Neural cell (in vitro differentiated cells): ENCODE measurements at regions not wholly inside any gene's neighbourhood (a gene's known extent, or its start where the extent isn't known, plus 50 kb on each side); places are given as distances from the start of the nearest gene placed in this dataset.

Source experiments
- H2AFZ ChIP-seq: fragments of 200-600, 300-800 bp; sonication (generic), shearing (Covaris generic); 2 replicates; pipeline ENCODE4 v1.6.0; 2014; ENCODE audit warnings: low read depth, mild to moderate bottlenecking, antibody characterized with exemption, low read length, moderate library complexity
- H3F3A ChIP-seq: fragments of 200-600 bp; shearing (Covaris generic); 2 replicates; pipeline ENCODE4 v1.6.1; 2016; ENCODE audit warnings: mild to moderate bottlenecking, moderate library complexity, mixed read lengths, antibody characterized with exemption, low read length; ENCODE audit not compliant: insufficient read depth, poor library complexity, severe bottlenecking
- H3K27ac ChIP-seq: fragments of 200-600, 300-800 bp; sonication (generic), shearing (Covaris generic); 2 replicates; pipeline ENCODE4 v1.5.1; 2014; ENCODE audit warnings: mild to moderate bottlenecking, low read length, moderate library complexity
- H3K27me3 ChIP-seq: fragments of 300-800, 200-600 bp; sonication (generic), shearing (Covaris generic); 2 replicates; pipeline ENCODE4 v1.6.0; 2014; ENCODE audit warnings: mild to moderate bottlenecking, low read depth, low read length, moderate library complexity; ENCODE audit not compliant: insufficient read depth
- H3K36me3 ChIP-seq: fragments of 300-800, 200-600 bp; sonication (generic), shearing (Covaris generic); 2 replicates; pipeline ENCODE4 v1.5.1; 2014; ENCODE audit warnings: mild to moderate bottlenecking, antibody characterized with exemption, low read length, moderate library complexity; ENCODE audit not compliant: insufficient read depth
- H3K4me2 ChIP-seq: fragments of 300-800, 200-600 bp; sonication (generic), shearing (Covaris generic); 2 replicates; pipeline ENCODE4 v1.6.0; 2014; ENCODE audit warnings: mild to moderate bottlenecking, low read length
- H3K4me3 ChIP-seq: fragments of 300-800, 200-600 bp; sonication (generic), shearing (Covaris generic); 2 replicates; pipeline ENCODE4 v1.5.1; 2014; ENCODE audit warnings: mild to moderate bottlenecking, low read length, moderate library complexity
- H3K79me2 ChIP-seq: fragments of 200-600 bp; shearing (Covaris generic); replicated peaks from 2 replicates; pipeline ENCODE4 v1.6.0; 2014; ENCODE audit warnings: mild to moderate bottlenecking, low read length, moderate library complexity; ENCODE audit not compliant: insufficient read depth
- H3K9ac ChIP-seq: fragments of 300-800, 200-600 bp; sonication (generic), shearing (Covaris generic); 2 replicates; pipeline ENCODE4 v1.6.1; 2016; ENCODE audit warnings: mild to moderate bottlenecking, low read length, mixed read lengths
- H3K9me2 ChIP-seq: fragments of 200-600 bp; shearing (Covaris generic); 2 replicates; pipeline ENCODE4 v1.6.1; 2016; ENCODE audit warnings: mild to moderate bottlenecking, low read length, mixed read lengths; ENCODE audit not compliant: insufficient read depth
- H3K9me3 ChIP-seq: fragments of 200-600, 300-800 bp; sonication (generic), shearing (Covaris generic); 2 replicates; pipeline ENCODE4 v1.6.1; 2016; ENCODE audit warnings: mild to moderate bottlenecking, mixed run types, low read length, moderate library complexity, mixed read lengths
- H4K20me1 ChIP-seq: fragments of 200-600 bp; shearing (Covaris generic); 2 replicates; pipeline ENCODE4 v1.6.1; 2016; ENCODE audit warnings: mild to moderate bottlenecking, mixed run types; ENCODE audit not compliant: insufficient read depth
- CTCF ChIP-seq: fragments of 450-650 bp; IDR thresholded peaks from 2 replicates; pipeline ENCODE4 v1.5.1; 2014; ENCODE audit warnings: antibody characterized with exemption, mild to moderate bottlenecking, moderate library complexity; ENCODE audit not compliant: poor library complexity, severe bottlenecking
- EP300 ChIP-seq: fragments of 450-650 bp; conservative IDR thresholded peaks from 2 replicates; pipeline ENCODE4 v1.6.1; 2014; ENCODE audit warnings: antibody characterized with exemption, mild to moderate bottlenecking, moderate library complexity; ENCODE audit not compliant: poor library complexity, severe bottlenecking
- EZH2 ChIP-seq: fragments of 200-600, 300-800 bp; shearing (Covaris generic), sonication (generic); IDR thresholded peaks from 2 replicates; pipeline ENCODE4 v1.6.1; 2014; ENCODE audit warnings: antibody characterized with exemption, low read length, borderline replicate concordance, mild to moderate bottlenecking; ENCODE audit not compliant: insufficient read depth, poor library complexity, severe bottlenecking
- MXI1 ChIP-seq: fragments of 450-650 bp; conservative IDR thresholded peaks from 2 replicates; pipeline ENCODE4 v1.6.1; 2014; ENCODE audit warnings: antibody characterized with exemption, mild to moderate bottlenecking; ENCODE audit not compliant: poor library complexity, severe bottlenecking
- POLR2AphosphoS5 ChIP-seq: IDR thresholded peaks from 2 replicates; pipeline ENCODE4 v1.6.1; 2012
- RAD21 ChIP-seq: fragments of 450-650 bp; conservative IDR thresholded peaks from 2 replicates; pipeline ENCODE4 v1.6.1; 2014; ENCODE audit warnings: antibody characterized with exemption, mild to moderate bottlenecking, moderate library complexity
- REST ChIP-seq: IDR thresholded peaks from 2 replicates; pipeline ENCODE4 v1.6.1; 2012; ENCODE audit warnings: borderline replicate concordance
- SMC3 ChIP-seq: fragments of 450-650 bp; conservative IDR thresholded peaks from 2 replicates; pipeline ENCODE4 v1.6.1; 2014; ENCODE audit warnings: antibody characterized with exemption, mild to moderate bottlenecking, moderate library complexity; ENCODE audit not compliant: poor library complexity
- TAF1 ChIP-seq: IDR thresholded peaks from 2 replicates; pipeline ENCODE4 v1.6.1; 2012; ENCODE audit warnings: low read depth

GRCh38 chr2:129895526-129896082 is 83.9 kb upstream of the RAB6C start:
- H2AFZ ChIP-seq: no peak overlapping the region
- H3K36me3 ChIP-seq: no peaks in the 10 kb centered on the region
- H3K27me3 ChIP-seq: no peaks in the 10 kb centered on the region
- no peak overlapping the region for H3K4me2 ChIP-seq
- no peaks in the 10 kb centered on the region for H3F3A ChIP-seq
- no peak for TF ChIP-seq RAD21
- TF ChIP-seq EZH2: no peak
- TF ChIP-seq SMC3: no peak
- TF ChIP-seq TAF1: no peak
- no peak for TF ChIP-seq REST
- no peak for TF ChIP-seq CTCF
- TF ChIP-seq EP300: no peak
- no peak for TF ChIP-seq POLR2AphosphoS5
- no peak for TF ChIP-seq MXI1
- no peak overlapping the region for H3K9ac ChIP-seq
- H3K9me3 ChIP-seq: no peaks in the 10 kb centered on the region
- H3K79me2 ChIP-seq: no peaks in the 10 kb centered on the region
- H3K4me3 ChIP-seq: no peak overlapping the region
- no peaks in the 10 kb centered on the region for H4K20me1 ChIP-seq
- no peak overlapping the region for H3K27ac ChIP-seq
- H3K9me2 ChIP-seq: no peaks in the 10 kb centered on the region

GRCh38 chr2:129896226-129897100 is 83.0 kb upstream of the RAB6C start:
- no peak for TF ChIP-seq MXI1
- no peak for TF ChIP-seq RAD21
- no peak for TF ChIP-seq POLR2AphosphoS5
- no peak for TF ChIP-seq REST
- TF ChIP-seq EZH2: no peak
- no peak for TF ChIP-seq TAF1
- no peak for TF ChIP-seq EP300
- no peaks in the 10 kb centered on the region for H3K27me3 ChIP-seq
- no peaks in the 10 kb centered on the region for H4K20me1 ChIP-seq
- no peak overlapping the region for H2AFZ ChIP-seq
- no peak overlapping the region for H3K27ac ChIP-seq
- no peaks in the 10 kb centered on the region for H3K36me3 ChIP-seq
- H3K9me2 ChIP-seq: no peaks in the 10 kb centered on the region
- H3K4me2 ChIP-seq: no peak overlapping the region
- H3K4me3 ChIP-seq: no peak overlapping the region
- no peaks in the 10 kb centered on the region for H3K79me2 ChIP-seq
- no peaks in the 10 kb centered on the region for H3K9me3 ChIP-seq
- no peaks in the 10 kb centered on the region for H3F3A ChIP-seq
- no peak overlapping the region for H3K9ac ChIP-seq
